ENCODE measurements at regions not wholly inside any gene's neighbourhood (a gene's known extent, or its start where the extent isn't known, plus 50 kb on each side); places are given as distances from the start of the nearest gene placed in this dataset.
A peak's percentile ranks its signal among the peaks of the same experiment; 100 is the strongest.
"Not testable (repeated sequence)": the region's sequence is repeated elsewhere in the genome, so short reads cannot be mapped to it uniquely, and the experiment has no call there.

- not testable (repeated sequence) for DNase-seq
Observed at GRCh38 chr22:19603346-19603745, 79.1 kb upstream of the CLDN5 start.

DNA sequence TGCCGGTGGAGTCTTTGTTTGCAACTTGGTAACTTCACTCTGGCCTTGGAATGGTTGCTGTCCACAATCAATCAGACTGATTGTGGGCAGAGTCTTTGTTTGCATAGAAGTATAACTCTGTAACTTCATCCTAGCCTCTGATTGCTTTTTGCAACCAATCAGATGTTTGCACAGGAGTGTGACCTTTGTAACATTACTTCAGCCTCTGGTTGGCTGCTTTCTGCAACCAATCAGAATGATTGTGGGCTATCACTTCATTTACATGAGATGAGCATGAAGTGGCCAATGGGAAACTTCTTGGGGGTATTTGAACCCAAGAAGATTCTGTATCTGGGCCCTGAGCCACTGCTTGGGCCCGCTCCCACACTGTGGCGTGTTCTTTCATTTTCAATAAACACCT is 79.6 kb upstream of the CLDN5 start:
- no peak for DNase-seq

- DNase-seq, result no peak
Observed at GRCh38 chr22:19604711-19605268, 80.6 kb upstream of the CLDN5 start.

DNA sequence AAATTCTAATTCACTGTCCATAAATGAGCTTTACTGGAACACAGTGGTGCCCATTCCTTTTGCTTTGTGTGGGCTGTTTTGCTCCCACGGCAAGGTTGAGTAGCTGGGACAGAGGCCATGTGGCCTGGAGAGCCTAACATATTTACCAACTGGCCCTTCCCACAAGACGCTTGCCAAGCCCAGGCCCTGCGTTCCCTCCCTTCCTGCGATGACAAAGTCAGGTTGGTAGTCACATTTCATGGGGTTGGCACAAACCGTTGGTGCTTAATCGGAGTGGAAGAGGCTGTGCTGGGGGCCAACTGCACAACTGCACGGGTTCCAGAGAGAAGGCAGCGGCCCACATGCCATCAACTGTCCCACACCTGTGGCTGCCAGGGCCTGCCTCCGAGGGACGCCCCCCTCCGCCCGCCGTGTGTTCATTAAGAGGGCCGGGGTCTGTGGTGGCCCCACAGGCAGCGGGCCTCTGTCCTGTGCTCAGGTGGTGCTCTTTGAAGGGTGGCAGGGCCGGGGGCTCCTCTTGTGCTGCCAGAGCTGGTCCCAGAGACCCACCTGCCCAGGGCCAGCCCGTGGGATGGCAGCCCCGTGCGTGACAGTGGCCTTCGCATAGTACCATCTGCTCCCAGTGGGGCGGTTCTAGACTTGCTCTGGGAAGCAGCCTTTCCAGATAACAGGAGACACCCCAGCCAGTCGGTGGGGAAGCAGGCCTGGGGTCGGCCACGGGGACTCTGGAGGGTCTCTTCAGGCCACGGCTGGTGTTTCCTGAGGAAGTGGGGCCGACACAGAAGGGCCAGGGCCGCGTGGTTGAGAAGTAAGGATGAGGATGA is 81.5 kb upstream of the CLDN5 start:
- no peak for DNase-seq

GRCh38 chr22:19606332-19607191 is 82.4 kb upstream of the CLDN5 start:
- no peak for DNase-seq

GRCh38 chr22:19607192-19608002 is 83.2 kb upstream of the CLDN5 start:
- peak; percentile 92 for DNase-seq

- DNase-seq, result no peak
Observed at GRCh38 chr22:19608003-19608690, 83.9 kb upstream of the CLDN5 start.

DNA sequence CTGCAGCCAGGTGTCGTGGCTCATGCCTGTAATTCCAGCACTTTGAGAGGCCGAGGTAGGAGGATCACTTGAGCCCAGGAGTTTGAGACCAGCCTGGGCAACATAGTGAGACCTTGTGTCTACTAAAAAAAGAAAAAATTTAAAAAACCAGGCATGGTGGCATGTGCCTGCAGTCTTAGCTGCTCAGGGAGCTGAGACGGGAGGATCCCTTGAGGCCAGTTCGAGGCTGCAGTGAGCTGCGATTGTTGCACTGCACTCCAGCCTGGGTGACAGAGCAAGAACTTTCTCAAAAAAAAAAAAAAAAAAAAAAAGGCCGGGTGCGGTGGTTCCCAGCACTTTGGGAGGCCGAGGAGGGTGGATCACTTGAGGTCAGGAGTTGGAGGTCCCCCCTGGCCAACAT is 85.5 kb upstream of the CLDN5 start:
- DNase-seq, result not testable (repeated sequence)

- DNase-seq, result peak; percentile 32
Observed at GRCh38 chr22:19610518-19611253, 86.5 kb upstream of the CLDN5 start.

DNA sequence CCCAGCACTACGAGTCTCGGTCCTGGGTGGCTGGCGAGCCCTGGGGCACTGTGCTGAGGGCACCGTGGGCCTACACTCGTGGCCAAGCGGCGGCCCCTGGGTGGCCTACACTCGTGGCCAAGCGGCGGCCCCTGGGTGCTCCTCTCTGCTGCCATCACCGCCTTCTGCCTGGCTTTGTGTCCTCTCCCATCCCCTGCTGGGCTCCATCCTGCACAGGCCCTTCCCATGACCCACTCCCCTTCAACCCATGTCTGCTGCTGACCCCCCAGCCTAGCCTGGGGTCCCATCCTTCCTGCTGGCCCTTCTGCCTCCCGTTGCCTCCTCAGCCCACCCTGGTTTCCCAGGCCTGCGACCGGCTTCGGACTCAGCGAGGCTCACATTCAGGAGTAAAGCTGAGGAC is 87.4 kb upstream of the CLDN5 start:
- DNase-seq, result no peak

DNA sequence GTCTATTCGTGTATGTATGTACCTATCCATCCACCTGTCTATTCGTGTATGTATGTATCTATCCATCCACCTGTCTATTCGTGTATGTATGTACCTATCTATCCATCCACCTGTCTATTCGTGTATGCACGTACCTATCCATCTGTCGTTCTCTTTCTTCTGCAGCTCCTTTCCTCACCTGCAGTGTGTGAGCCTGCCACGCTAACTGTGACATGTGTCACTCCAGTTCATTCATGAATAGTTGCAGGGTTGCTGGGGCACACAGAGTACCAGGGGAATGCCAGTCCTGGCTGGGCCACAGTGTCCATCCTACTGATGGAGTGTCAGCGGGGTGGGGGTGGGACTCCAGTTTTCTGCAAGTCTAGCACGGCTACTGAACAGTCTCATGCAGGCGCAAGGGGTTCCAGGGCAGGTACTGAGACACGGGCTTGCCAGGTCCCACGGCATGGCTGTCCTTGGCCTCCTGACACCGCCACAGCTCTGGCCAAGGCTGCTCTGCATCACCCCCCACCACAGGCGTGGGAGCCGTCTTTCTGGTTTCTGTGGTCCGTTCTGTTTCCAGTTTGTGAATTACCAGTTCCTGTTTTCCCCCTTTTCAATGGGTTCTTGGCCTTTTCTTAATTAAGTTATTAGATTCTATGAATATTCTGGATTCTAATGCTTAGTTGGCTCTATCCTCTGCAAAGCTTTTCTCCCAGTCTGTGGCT is 88.8 kb upstream of the CLDN5 start:
- no peak for DNase-seq

DNA sequence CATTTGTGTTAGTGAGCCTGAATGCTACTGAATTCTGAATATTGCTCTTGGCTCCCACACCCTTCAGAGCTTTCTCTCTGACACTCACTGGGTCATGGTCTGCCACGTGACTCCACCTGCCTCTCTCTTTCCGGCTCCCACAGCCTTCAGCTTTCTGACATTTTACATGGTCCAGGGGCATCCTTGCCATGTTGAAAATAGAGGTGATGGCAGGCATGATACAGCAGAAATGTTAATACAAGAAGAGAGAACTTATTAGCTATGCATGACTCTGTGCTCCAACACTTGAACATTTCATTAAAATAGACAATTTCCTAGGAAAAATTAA is 90.3 kb upstream of the CLDN5 start:
- DNase-seq, result no peak

DNA sequence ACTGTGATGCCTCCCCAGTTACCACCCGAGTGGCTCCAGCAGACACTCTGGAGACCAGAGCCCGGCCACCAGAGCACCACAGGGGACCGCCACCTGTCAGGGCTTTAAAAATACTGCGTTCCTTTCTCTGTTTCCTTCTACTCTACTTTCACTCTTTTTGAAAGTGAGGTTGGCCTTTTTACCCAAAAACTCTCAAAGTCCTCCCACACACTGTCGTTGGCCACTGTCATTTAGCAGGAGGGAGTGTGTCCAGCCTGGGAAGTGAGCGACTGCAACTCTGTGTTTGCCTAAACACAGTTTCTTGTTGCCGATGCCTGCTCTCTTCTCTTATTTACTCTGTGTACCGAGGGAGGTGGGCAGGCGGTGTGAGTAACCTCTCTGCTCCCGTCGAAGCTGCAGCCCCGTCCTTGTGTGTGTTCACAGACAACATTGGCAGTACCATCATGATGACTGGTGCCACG is 90.8 kb upstream of the CLDN5 start:
- no peak for DNase-seq

DNA sequence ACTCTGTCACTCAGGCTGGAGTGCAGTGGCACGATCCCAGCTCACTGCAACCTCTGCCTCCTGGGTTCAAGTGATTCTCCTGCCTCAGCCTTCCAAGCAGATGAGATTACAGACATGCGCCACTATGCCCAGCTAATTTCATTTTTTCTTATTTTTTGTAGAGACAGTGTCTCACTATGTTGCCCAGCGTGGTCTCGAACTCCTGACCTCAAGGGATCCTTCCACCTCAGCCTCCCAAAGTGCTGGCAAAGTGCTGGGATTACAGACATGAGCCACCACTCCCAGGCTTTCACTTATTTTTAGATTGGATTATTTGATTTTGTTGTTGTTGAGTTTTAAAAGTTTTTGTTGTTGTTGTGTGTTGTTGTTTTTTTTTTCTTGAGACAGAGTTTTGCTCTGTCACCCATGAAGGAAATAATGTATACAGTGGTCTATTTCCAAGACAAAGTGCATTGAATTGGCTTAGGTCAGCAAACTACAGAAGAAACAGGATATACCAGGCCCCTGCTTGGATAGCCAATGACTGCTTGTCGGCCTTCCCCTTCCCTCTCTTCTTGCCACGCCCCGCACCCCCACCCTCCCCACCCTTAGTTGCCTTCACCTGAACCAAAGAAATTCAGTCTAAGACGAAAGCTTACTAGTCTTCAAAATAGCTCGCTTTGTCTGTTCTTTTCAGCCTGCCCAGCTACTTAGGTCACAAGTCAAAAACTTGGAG is 91.8 kb upstream of the CLDN5 start:
- DNase-seq, result no peak

DNA sequence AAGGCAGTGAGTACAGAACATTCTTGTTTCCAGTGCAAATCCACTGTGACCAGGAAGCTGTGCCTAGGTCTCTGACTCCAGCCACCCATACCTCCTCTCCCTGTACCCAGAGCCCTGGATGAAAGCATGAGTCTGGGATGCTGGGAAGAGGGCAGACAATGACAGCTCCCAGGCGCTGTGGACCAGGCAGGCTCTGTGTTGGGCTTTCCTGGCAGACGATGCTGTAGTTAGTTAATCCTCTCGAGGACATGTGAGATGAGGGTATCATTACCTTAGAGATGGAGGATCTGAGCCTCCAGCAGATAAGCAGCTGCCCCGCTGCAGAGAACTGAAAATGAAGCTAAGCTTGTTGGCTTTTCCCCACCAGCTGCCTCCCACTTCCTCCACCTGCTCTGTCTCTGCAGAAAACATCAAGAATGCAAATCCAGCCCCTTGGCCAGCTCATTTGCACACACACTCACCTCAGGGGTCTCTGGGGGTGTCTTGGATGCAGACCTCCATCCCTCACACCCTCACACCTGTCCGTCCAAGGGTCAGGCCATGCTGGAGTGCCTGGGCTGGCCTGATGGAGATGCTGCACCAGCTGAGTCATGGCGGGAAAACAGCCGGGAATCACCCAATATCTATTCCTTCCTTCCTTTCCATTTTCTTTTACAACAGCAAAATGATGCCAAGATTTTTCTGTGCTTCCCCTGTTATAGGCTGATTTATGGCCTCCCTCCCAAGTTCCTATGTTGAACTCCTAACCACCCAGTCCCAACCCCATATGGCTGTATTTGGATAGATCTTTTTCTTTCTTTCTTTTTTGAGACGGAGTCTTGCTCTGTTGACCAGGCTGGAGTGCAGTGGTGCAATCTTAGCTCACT is 94.9 kb upstream of the SEPTIN5 start:
- DNase-seq, result no peak

DNA sequence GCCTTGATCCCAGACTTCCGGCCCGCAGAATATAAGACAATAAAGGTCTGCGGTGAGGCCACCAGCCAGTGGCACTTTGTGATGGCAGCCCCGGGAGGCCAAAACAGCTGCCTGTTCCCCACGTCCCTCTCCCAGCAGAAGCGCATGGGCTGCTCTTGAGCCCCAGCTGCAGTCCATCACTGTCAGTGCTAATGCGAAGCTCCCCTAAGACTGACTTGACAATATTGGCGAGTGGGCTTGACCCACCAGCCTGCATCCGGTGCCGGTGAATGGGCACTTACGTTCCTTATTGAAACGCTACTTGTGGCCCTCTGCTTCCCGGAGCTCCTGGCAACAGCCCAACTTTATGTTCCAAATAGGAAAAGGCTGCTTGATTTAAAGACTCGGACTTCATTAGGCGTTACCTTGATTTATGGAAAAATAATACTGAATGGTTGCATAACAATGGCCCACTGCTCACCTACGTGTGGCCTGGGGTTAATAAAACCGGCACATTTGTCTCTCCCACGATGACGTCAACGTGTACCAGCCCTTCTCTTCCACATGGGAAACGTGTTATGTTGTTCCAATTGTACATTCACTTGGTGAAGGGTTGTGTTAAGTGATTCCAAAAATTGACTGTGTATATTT is 93.4 kb upstream of the SEPTIN5 start:
- DNase-seq, result peak; percentile 53

DNA sequence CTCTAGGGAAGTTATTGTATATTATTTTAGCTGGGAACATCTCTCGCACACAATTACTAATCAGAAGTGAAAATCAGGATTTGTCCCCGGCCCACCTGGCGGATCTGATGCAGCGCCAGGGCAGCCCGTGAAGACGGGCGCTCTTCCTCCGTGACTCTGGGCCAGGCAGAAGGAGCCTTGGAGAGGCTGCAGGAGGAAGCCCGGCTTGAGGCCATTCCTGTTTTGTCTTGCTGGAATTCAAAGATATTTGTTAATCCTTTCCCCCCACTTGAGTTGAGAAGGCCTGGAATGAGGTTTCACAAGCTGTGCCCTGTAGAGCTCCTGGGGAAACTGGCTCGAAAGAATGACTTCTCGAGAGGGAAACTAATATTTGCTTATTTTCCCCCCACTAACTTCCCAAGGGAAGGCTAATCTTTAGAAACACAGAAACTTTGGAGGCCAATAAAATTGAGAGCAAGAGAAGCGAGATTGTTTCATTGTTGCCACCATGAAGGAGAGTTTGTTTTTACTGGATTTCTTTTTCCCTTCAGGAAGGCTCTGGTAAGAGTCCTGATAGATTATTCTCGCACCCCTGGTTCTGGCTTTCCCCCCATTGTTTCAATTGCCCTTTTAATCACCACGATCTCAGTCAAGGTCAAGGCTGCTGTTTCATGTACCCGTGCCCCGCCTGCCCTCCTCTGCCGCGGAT is 92.8 kb upstream of the SEPTIN5 start:
- no peak for DNase-seq

GRCh38 chr22:19622061-19622441 is 92.3 kb upstream of the SEPTIN5 start:
- DNase-seq, result no peak

All from DMS153 (cell line).